ENCODE measurements at regions not wholly inside any gene's neighbourhood (a gene's known extent, or its start where the extent isn't known, plus 50 kb on each side); places are given as distances from the start of the nearest gene placed in this dataset.

DNA sequence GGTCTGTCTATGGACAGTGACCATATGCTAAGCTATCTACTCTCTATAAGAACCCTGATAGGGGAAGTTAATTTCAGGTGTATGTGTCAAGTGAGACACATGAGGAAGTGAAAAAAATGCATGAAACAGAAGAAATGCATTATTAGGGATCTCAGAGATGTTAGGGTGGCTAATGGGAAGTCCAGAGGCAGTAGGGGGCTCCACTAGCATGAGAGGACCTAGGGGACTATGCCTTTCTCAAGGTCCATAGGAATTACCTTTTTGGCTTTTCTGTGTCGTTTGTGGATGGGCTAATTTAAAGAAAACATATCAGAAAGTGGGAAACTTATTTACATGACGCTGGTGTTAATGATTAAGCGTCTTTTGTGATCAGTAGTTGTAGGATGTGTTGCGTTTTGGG lies 1653.2 kb downstream of the DPP10 start:
- DNase-seq = no peak
- Histone ChIP-seq H3K4me1 (no peaks in the 10 kb centered on the region), H3K36me3 (replicated peaks in 1 of 2; ENCODE audit: insufficient read depth in 1 of 2, low read depth in 2 of 2) (no peaks in the 10 kb centered on the region), H3K27me3 (no peaks in the 10 kb centered on the region), H3K9me3 (no peaks in the 10 kb centered on the region), H3K4me3 (no peak overlapping the region), H3K27ac (no peak overlapping the region)
- TF ChIP-seq, protein P1, sequence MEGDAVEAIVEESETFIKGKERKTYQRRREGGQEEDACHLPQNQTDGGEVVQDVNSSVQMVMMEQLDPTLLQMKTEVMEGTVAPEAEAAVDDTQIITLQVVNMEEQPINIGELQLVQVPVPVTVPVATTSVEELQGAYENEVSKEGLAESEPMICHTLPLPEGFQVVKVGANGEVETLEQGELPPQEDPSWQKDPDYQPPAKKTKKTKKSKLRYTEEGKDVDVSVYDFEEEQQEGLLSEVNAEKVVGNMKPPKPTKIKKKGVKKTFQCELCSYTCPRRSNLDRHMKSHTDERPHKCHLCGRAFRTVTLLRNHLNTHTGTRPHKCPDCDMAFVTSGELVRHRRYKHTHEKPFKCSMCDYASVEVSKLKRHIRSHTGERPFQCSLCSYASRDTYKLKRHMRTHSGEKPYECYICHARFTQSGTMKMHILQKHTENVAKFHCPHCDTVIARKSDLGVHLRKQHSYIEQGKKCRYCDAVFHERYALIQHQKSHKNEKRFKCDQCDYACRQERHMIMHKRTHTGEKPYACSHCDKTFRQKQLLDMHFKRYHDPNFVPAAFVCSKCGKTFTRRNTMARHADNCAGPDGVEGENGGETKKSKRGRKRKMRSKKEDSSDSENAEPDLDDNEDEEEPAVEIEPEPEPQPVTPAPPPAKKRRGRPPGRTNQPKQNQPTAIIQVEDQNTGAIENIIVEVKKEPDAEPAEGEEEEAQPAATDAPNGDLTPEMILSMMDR (IDR thresholded peaks at IDR 0.05) = no peak
- TF ChIP-seq POLR2A (IDR thresholded peaks at IDR 0.05) = no peak
- WGBS, 2 donors = 69 to 82% methylated on average over 4 of the region's 4 CpGs
- intact Hi-C loops (cut with DNase I) = no loop called here
- ATAC-seq = no peak

DNA sequence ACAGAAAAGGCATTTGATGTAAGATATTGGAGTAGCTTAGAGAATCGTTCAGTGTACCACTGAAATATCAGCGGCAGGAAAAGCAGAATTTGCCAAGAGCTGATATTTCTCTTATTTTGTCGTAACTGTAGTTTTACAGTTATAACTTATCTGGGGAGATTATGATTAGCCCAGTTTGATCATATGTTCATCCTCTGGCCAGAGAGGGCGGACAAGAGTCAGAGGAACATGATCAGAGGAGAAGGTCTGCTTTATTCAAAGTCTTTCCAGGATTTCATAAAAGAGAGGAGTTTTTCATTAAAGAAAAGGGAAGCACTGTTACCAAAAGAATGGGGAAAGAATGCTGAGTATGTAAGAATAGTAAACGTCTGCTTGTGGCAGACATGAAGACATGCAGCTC lies 1655.6 kb downstream of the DPP10 start:
- Histone ChIP-seq H3K36me3 (replicated peaks in 1 of 2; ENCODE audit: insufficient read depth in 1 of 2, low read depth in 2 of 2) (no peaks in the 10 kb centered on the region), H3K4me3 (no peak overlapping the region), H3K4me1 (no peaks in the 10 kb centered on the region), H3K27me3 (no peaks in the 10 kb centered on the region), H3K27ac (no peak overlapping the region), H3K9me3 (no peaks in the 10 kb centered on the region)
- TF ChIP-seq, protein P1 (IDR thresholded peaks at IDR 0.05) = no peak
- no peak for TF ChIP-seq POLR2A (IDR thresholded peaks at IDR 0.05)
- ATAC-seq = no peak
- intact Hi-C loops (cut with DNase I) = no loop called here
- no peak for DNase-seq
- 44 to 50% methylated on average over 5 of the region's 5 CpGs for WGBS, 2 donors

DNA sequence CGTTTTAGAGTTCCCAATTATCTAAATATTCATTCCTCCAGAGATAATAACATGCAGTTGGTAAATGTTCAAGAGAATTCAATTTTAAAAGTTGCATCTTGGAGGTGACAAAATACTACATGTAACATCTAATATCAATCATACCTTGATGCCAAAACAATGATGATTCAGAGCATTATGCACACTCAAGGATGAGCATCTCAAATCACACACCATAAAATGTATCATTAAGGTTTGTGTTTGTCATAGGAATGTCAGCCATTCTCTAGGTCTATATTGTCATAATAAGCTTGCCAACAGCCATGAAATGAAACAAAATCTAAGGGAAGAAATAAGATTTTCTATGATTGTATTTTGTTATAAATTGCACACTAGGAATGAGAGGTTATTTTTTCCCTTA lies 1667.0 kb downstream of the DPP10 start:
- Histone ChIP-seq H3K4me1 (no peaks in the 10 kb centered on the region), H3K9me3 (no peaks in the 10 kb centered on the region), H3K27ac (no peak overlapping the region), H3K4me3 (no peak overlapping the region), H3K36me3 (replicated peaks in 1 of 2; ENCODE audit: insufficient read depth in 1 of 2, low read depth in 2 of 2) (no peaks in the 10 kb centered on the region), H3K27me3 (no peaks in the 10 kb centered on the region)
- no peak for TF ChIP-seq POLR2A (IDR thresholded peaks at IDR 0.05)
- TF ChIP-seq, protein P1 (IDR thresholded peaks at IDR 0.05) = no peak
- intact Hi-C loops (cut with DNase I) = no loop called here
- ATAC-seq (no peak), DNase-seq (no peak)
- WGBS, 2 donors = 48 to 53% methylated on average over 1 of the region's 1 CpG

DNA sequence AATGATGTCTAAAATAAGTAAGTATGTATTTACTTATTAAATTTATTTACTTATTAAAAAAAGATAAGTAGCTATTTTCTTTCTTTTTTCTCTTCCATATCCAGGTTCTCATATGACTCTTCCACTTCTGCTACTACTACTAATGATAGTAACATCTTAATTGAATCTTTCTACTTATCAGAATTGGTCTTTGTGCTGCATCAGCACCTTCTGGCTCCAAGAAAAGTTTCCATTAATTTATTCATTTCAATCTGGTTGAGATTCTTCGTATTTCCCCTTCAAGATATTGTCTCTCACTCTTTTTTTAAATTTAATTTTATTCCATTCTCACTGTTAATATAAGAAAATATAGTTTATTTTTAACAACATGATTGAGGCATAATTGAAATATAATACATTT lies 1675.4 kb downstream of the DPP10 start:
- no peaks in the 10 kb centered on the region for H3K27me3 ChIP-seq
- TF ChIP-seq, protein P1 (IDR thresholded peaks at IDR 0.05) = no peak
- no peak for TF ChIP-seq POLR2A (IDR thresholded peaks at IDR 0.05)
- H3K36me3 ChIP-seq (replicated peaks in 1 of 2; ENCODE audit: insufficient read depth in 1 of 2, low read depth in 2 of 2) = no peaks in the 10 kb centered on the region
- DNase-seq = no peak
- H3K9me3 ChIP-seq = no peaks in the 10 kb centered on the region
- no peak for ATAC-seq
- no peaks in the 10 kb centered on the region for H3K4me1 ChIP-seq
- intact Hi-C loops (cut with DNase I) = no loop called here
- H3K4me3 ChIP-seq = no peak overlapping the region
- 66 to 71% methylated on average over 1 of the region's 1 CpG for WGBS, 2 donors
- no peak overlapping the region for H3K27ac ChIP-seq

DNA sequence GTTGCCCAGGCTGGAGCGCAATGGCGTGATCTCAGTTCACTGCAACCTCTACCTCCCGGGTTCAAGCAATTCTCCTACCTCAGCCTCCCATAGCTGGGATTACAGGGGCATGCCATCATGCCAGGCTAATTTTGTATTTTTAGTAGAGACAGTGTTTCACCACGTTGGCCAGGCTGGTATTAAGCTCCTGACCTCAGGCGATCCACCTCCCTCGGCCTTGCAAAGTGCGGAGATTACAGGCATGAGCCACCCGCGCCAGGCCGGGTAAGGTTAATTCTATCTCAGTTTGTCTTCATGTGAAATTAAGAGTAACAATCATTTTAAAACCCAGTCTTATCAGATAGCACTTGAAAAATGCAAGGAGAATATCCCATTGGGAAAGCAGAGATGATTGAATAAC lies 1681.7 kb upstream of the DDX18 start:
- 82 to 85% methylated on average over 10 of the region's 10 CpGs for WGBS, 2 donors
- intact Hi-C loops (cut with DNase I) = no loop called here
- no peaks in the 10 kb centered on the region for H3K36me3 ChIP-seq (replicated peaks in 1 of 2; ENCODE audit: insufficient read depth in 1 of 2, low read depth in 2 of 2)
- ATAC-seq (no peak), DNase-seq (no peak)
- no peak for TF ChIP-seq POLR2A (IDR thresholded peaks at IDR 0.05)
- TF ChIP-seq, protein P1 (IDR thresholded peaks at IDR 0.05) = no peak
- no peaks in the 10 kb centered on the region for H3K4me1 ChIP-seq
- no peaks in the 10 kb centered on the region for H3K9me3 ChIP-seq
- no peak overlapping the region for H3K4me3 ChIP-seq
- no peak overlapping the region for H3K27ac ChIP-seq
- no peaks in the 10 kb centered on the region for H3K27me3 ChIP-seq

All from body of pancreas (tissue), 4 donors.